Ascending aorta (tissue), 2 donors: ENCODE measurements at regions not wholly inside any gene's neighbourhood (a gene's known extent, or its start where the extent isn't known, plus 50 kb on each side); places are given as distances from the start of the nearest gene placed in this dataset.

ENCODE experiments used
- DNase-seq, 2 donors: peaks; one replicate each; pipeline ENCODE4 v3.0.0-alpha.2; 2019; ENCODE audit warnings: low spot score in 2 of 2
- H3K27ac ChIP-seq, 2 donors: fragments of 200-600 bp; sonication (generic); one replicate each; pipeline ENCODE4 v1.5.1; 2016 to 2017; ENCODE audit warnings: mild to moderate bottlenecking in 1 of 2
- H3K27me3 ChIP-seq: fragments of 200-600 bp; sonication (generic); one replicate; pipeline ENCODE4 v1.5.1; 2017
- H3K36me3 ChIP-seq, 2 donors: fragments of 200-600 bp; sonication (generic); one replicate each; pipeline ENCODE4 v1.5.1; 2016
- H3K4me1 ChIP-seq, 2 donors: fragments of 200-600 bp; sonication (generic); one replicate each; pipeline ENCODE4 v1.5.1; 2016 to 2017; ENCODE audit warnings: mild to moderate bottlenecking in 1 of 2
- H3K4me3 ChIP-seq, 2 donors: fragments of 200-600 bp; sonication (generic); one replicate each; pipeline ENCODE4 v1.5.1; 2016 to 2017; ENCODE audit warnings: mild to moderate bottlenecking in 1 of 2
- H3K9me3 ChIP-seq, 2 donors: fragments of 200-600 bp; sonication (generic); one replicate each; pipeline ENCODE4 v1.5.1; 2016
- CTCF ChIP-seq, 3 experiments: fragments of 200-600 bp in 2 of 3; fragments of 450-650 bp in 1 of 3; sonication (generic) in 2 of 3; IDR thresholded peaks; one replicate each; pipeline ENCODE4 v1.5.1; 2016 to 2019; ENCODE audit warnings: antibody characterized with exemption in 3 of 3, mild to moderate bottlenecking in 1 of 3, moderate library complexity in 1 of 3
- intact Hi-C: fragments of 100-400 bp; cut with DNase I; formaldehyde crosslinking; loops from one replicate; pipeline ENCODE4 v1.15.1; 2023

- no peaks in the 10 kb centered on the region for H3K36me3 ChIP-seq
- H3K4me3 ChIP-seq: no peak overlapping the region
- no peaks in the 10 kb centered on the region for H3K27me3 ChIP-seq
- no peak for TF ChIP-seq CTCF (IDR thresholded peaks at IDR 0.05)
- DNase-seq: no peak
- H3K27ac ChIP-seq: no peak overlapping the region
- no peaks in the 10 kb centered on the region for H3K9me3 ChIP-seq
- intact Hi-C loops: no loop called here
- H3K4me1 ChIP-seq: no peaks in the 10 kb centered on the region
Measured at GRCh38 chr4:175229154-175229553, 311.0 kb downstream of the ADAM29 start.

DNA sequence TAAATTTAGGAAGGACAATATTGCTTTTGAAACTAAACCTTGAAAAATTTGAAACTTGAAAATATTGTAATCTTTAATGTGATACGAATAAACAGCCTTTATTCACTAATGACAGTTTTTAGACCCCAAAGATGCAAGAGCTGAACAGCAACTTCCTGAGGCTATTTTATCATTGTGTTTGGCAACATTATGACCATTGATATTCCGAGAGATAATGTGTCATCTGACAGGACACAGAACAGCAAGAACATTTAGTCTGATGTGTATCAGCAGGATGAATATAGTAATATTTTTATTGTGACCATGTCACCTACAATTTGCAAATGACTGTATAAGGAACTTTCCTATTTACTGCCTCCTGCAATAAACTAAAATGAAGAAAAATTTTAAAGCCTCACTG lies 316.0 kb downstream of the ADAM29 start:
- no peak for TF ChIP-seq CTCF (IDR thresholded peaks at IDR 0.05)
- H3K4me3 ChIP-seq: no peak overlapping the region
- no peaks in the 10 kb centered on the region for H3K36me3 ChIP-seq
- intact Hi-C loops: no loop called here
- no peak for DNase-seq
- H3K4me1 ChIP-seq: no peaks in the 10 kb centered on the region
- H3K27me3 ChIP-seq: no peaks in the 10 kb centered on the region
- no peak overlapping the region for H3K27ac ChIP-seq
- H3K9me3 ChIP-seq: no peaks in the 10 kb centered on the region

- H3K36me3 ChIP-seq: no peaks in the 10 kb centered on the region
- no peaks in the 10 kb centered on the region for H3K27me3 ChIP-seq
- H3K4me3 ChIP-seq: no peak overlapping the region
- intact Hi-C loops: no loop called here
- H3K9me3 ChIP-seq: no peaks in the 10 kb centered on the region
- TF ChIP-seq CTCF (IDR thresholded peaks at IDR 0.05): no peak
- DNase-seq: no peak
- H3K27ac ChIP-seq: no peak overlapping the region
- H3K4me1 ChIP-seq: no peaks in the 10 kb centered on the region
Measured at GRCh38 chr4:175238827-175239517, 320.8 kb downstream of the ADAM29 start.

GRCh38 chr4:175246941-175247340 lies 328.8 kb downstream of the ADAM29 start:
- no peaks in the 10 kb centered on the region for H3K4me1 ChIP-seq
- intact Hi-C loops: no loop called here
- H3K9me3 ChIP-seq: no peaks in the 10 kb centered on the region
- DNase-seq: no peak
- H3K36me3 ChIP-seq: no peaks in the 10 kb centered on the region
- no peak overlapping the region for H3K4me3 ChIP-seq
- no peak overlapping the region for H3K27ac ChIP-seq
- no peak for TF ChIP-seq CTCF (IDR thresholded peaks at IDR 0.05)
- H3K27me3 ChIP-seq: no peaks in the 10 kb centered on the region

- H3K27ac ChIP-seq: no peak overlapping the region
- intact Hi-C loops: no loop called here
- H3K4me3 ChIP-seq: no peak overlapping the region
- DNase-seq: no peak
- no peaks in the 10 kb centered on the region for H3K9me3 ChIP-seq
- H3K4me1 ChIP-seq: no peaks in the 10 kb centered on the region
- H3K27me3 ChIP-seq: no peaks in the 10 kb centered on the region
- no peak for TF ChIP-seq CTCF (IDR thresholded peaks at IDR 0.05)
- no peaks in the 10 kb centered on the region for H3K36me3 ChIP-seq
Measured at GRCh38 chr4:175252642-175253041, 334.5 kb downstream of the ADAM29 start.
